Trophoblast cell (in vitro differentiated cells and primary cell): ENCODE measurements at regions not wholly inside any gene's neighbourhood (a gene's known extent, or its start where the extent isn't known, plus 50 kb on each side); places are given as distances from the start of the nearest gene placed in this dataset.
"Not testable (repeated sequence)": the region's sequence is repeated elsewhere in the genome, so short reads cannot be mapped to it uniquely, and the experiment has no call there.

Experiments
- DNase-seq, 2 donors: peaks; one replicate each; pipeline ENCODE4 v3.0.0-alpha.2; 2016
- H2AFZ ChIP-seq: 2 replicates; pipeline ENCODE4 v1.6.1; 2013; ENCODE audit warnings: low read length, moderate library complexity, mild to moderate bottlenecking; ENCODE audit not compliant: insufficient read depth, poor library complexity
- H2AK5ac ChIP-seq: 2 replicates; pipeline ENCODE4 v1.6.1; 2013; ENCODE audit warnings: mild to moderate bottlenecking, low read length
- H2BK120ac ChIP-seq: 2 replicates; pipeline ENCODE4 v1.6.1; 2013; ENCODE audit warnings: low read length, mild to moderate bottlenecking, moderate library complexity; ENCODE audit not compliant: insufficient read depth, poor library complexity
- H2BK12ac ChIP-seq: 2 replicates; pipeline ENCODE4 v1.6.1; 2013; ENCODE audit warnings: mild to moderate bottlenecking, low read length, moderate library complexity
- H2BK5ac ChIP-seq: 2 replicates; pipeline ENCODE4 v1.6.1; 2013; ENCODE audit warnings: low read length, low read depth, moderate library complexity, mild to moderate bottlenecking; ENCODE audit not compliant: poor library complexity
- H3K14ac ChIP-seq: 2 replicates; pipeline ENCODE4 v1.6.1; 2013; ENCODE audit warnings: mild to moderate bottlenecking, low read length
- H3K18ac ChIP-seq: 2 replicates; pipeline ENCODE4 v1.6.1; 2013; ENCODE audit warnings: mild to moderate bottlenecking, low read length
- H3K23ac ChIP-seq: 2 replicates; pipeline ENCODE4 v1.6.1; 2013; ENCODE audit warnings: low read length
- H3K27ac ChIP-seq: 2 replicates; pipeline ENCODE4 v1.5.1; 2013; ENCODE audit warnings: low read depth, mild to moderate bottlenecking, inconsistent platforms, low read length, moderate library complexity
- H3K27me3 ChIP-seq: 2 replicates; pipeline ENCODE4 v1.6.1; 2013; ENCODE audit warnings: inconsistent platforms, mild to moderate bottlenecking, low read length, moderate library complexity; ENCODE audit not compliant: insufficient read depth
- H3K36me3 ChIP-seq, 2 experiments: 1 replicate in 1 of 2; 2 replicates in 1 of 2; pipeline ENCODE4 v1.6.1; 2013; ENCODE audit warnings: low read length in 2 of 2, mild to moderate bottlenecking in 2 of 2, moderate library complexity in 1 of 2; ENCODE audit not compliant: insufficient read depth in 2 of 2, control insufficient read depth in 1 of 2
- H3K4ac ChIP-seq: 2 replicates; pipeline ENCODE4 v1.6.1; 2013; ENCODE audit warnings: low read depth, mild to moderate bottlenecking, low read length, moderate library complexity
- H3K4me1 ChIP-seq, 2 experiments: 1 replicate in 1 of 2; 2 replicates in 1 of 2; pipeline ENCODE4 v1.6.1; 2013; ENCODE audit warnings: low read length in 2 of 2, mild to moderate bottlenecking in 2 of 2, moderate library complexity in 1 of 2; ENCODE audit not compliant: insufficient read depth in 2 of 2, control insufficient read depth in 1 of 2
- H3K4me2 ChIP-seq: 2 replicates; pipeline ENCODE4 v1.6.1; 2013; ENCODE audit warnings: inconsistent platforms, mild to moderate bottlenecking, low read length, moderate library complexity
- H3K4me3 ChIP-seq: 2 replicates; pipeline ENCODE4 v1.5.1; 2013; ENCODE audit warnings: mild to moderate bottlenecking, low read depth, low read length, inconsistent platforms
- H3K79me1 ChIP-seq: one replicate; pipeline ENCODE4 v1.6.1; 2013; ENCODE audit warnings: low read length
- H3K79me2 ChIP-seq: 2 replicates; pipeline ENCODE4 v1.6.1; 2013; ENCODE audit warnings: low read length, mild to moderate bottlenecking; ENCODE audit not compliant: control insufficient read depth, insufficient read depth, poor library complexity
- H3K9ac ChIP-seq: 2 replicates; pipeline ENCODE4 v1.6.1; 2013; ENCODE audit warnings: mild to moderate bottlenecking, low read length
- H3K9me3 ChIP-seq: 2 replicates; pipeline ENCODE4 v1.6.1; 2013; ENCODE audit warnings: low read depth, mild to moderate bottlenecking, control low read depth, inconsistent platforms, low read length; ENCODE audit not compliant: insufficient read depth
- H4K12ac ChIP-seq: 2 replicates; pipeline ENCODE4 v1.6.1; 2013; ENCODE audit warnings: low read depth, mild to moderate bottlenecking, low read length, moderate library complexity
- H4K8ac ChIP-seq: 2 replicates; pipeline ENCODE4 v1.6.1; 2013; ENCODE audit warnings: low read depth, mild to moderate bottlenecking, low read length, moderate library complexity
- H4K91ac ChIP-seq: one replicate; pipeline ENCODE4 v1.6.1; 2013; ENCODE audit warnings: low read depth, mild to moderate bottlenecking, low read length, moderate library complexity
- WGBS: extraction: QIAGEN DNeasy Blood & Tissue Kit; methylation state at CpG from one replicate; pipeline ENCODE4 v1.1.7; 2013; ENCODE audit warnings: missing lambda C conversion rate; ENCODE audit not compliant: insufficient read length, insufficient coverage; ENCODE audit errors: extremely low coverage; 5-methylcytosine and 5-hydroxymethylcytosine counted together

GRCh38 chr7:149966444-149966843, 92.7 kb downstream of the ATP6V0E2 start:
- H2AK5ac ChIP-seq, H3K9me3 ChIP-seq, H3K36me3 ChIP-seq, H3K18ac ChIP-seq, H3K4me3 ChIP-seq, H3K23ac ChIP-seq, H2BK120ac ChIP-seq, H2AFZ ChIP-seq, H3K14ac ChIP-seq, H4K8ac ChIP-seq, H3K4ac ChIP-seq, H3K4me2 ChIP-seq, H2BK12ac ChIP-seq, H2BK5ac ChIP-seq, DNase-seq, H3K4me1 ChIP-seq, H3K27me3 ChIP-seq, H3K79me1 ChIP-seq, H3K27ac ChIP-seq, H3K9ac ChIP-seq, H3K79me2 ChIP-seq, H4K91ac ChIP-seq, H4K12ac ChIP-seq: not testable (repeated sequence)
- no CpG with 5 or more reads among the region's 2 CpGs for whole genome bisulfite sequencing

GRCh38 chr7:149972977-149973376, 99.2 kb downstream of the ATP6V0E2 start:
- not testable (repeated sequence) for H3K18ac ChIP-seq, H3K9me3 ChIP-seq, H3K4me2 ChIP-seq, H4K12ac ChIP-seq, H3K27me3 ChIP-seq, H3K36me3 ChIP-seq, H2BK12ac ChIP-seq, H2AFZ ChIP-seq, H2BK120ac ChIP-seq, DNase-seq, H3K23ac ChIP-seq, H3K79me1 ChIP-seq, H3K9ac ChIP-seq, H2BK5ac ChIP-seq, H3K14ac ChIP-seq, H3K79me2 ChIP-seq, H3K4me3 ChIP-seq, H2AK5ac ChIP-seq, H4K91ac ChIP-seq, H3K4ac ChIP-seq, H3K27ac ChIP-seq, H4K8ac ChIP-seq, H3K4me1 ChIP-seq
- WGBS, result no CpG with 5 or more reads among the region's 10 CpGs

DNA sequence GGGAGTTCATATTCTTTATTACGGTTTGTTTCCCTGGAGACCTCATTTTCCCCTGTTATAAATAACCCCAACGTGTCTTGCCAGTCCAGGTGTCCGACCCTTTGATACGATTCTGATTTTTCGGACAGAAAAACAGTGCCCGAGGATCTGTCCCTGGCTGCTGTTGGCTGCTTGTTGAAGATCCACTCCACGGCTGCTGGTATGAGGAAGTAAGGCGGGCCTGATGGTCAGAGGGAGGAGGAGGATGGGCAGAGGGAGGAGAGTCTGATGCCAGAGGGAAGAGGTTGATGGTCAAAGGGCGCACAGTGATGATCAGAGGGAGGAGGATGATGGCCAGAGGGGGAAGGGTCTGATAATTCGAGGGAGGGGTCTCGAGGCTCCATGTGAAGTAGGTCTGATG, 99.9 kb downstream of the ATP6V0E2 start:
- not testable (repeated sequence) for H3K23ac ChIP-seq, H3K27ac ChIP-seq, H3K14ac ChIP-seq, H3K4ac ChIP-seq, H3K9ac ChIP-seq, H3K36me3 ChIP-seq, H4K8ac ChIP-seq, H4K91ac ChIP-seq, H3K79me1 ChIP-seq, H4K12ac ChIP-seq, H3K18ac ChIP-seq, H2BK120ac ChIP-seq, H3K27me3 ChIP-seq, DNase-seq, H3K4me1 ChIP-seq, H2AFZ ChIP-seq, H3K4me2 ChIP-seq, H2AK5ac ChIP-seq, H2BK5ac ChIP-seq, H2BK12ac ChIP-seq, H3K9me3 ChIP-seq, H3K4me3 ChIP-seq, H3K79me2 ChIP-seq
- WGBS, result no CpG with 5 or more reads among the region's 11 CpGs

- H2AK5ac ChIP-seq, H3K18ac ChIP-seq, DNase-seq, H3K4ac ChIP-seq, H3K4me1 ChIP-seq, H2BK120ac ChIP-seq, H3K9me3 ChIP-seq, H2BK12ac ChIP-seq, H3K4me3 ChIP-seq, H3K79me1 ChIP-seq, H2AFZ ChIP-seq, H2BK5ac ChIP-seq, H4K8ac ChIP-seq, H4K91ac ChIP-seq, H3K27me3 ChIP-seq, H3K9ac ChIP-seq, H3K14ac ChIP-seq, H3K27ac ChIP-seq, H3K23ac ChIP-seq, H3K4me2 ChIP-seq, H3K79me2 ChIP-seq, H3K36me3 ChIP-seq, H4K12ac ChIP-seq: not testable (repeated sequence)
- WGBS, result no CpG with 5 or more reads among the region's 4 CpGs
Measured at GRCh38 chr7:149975608-149976007, 101.8 kb downstream of the ATP6V0E2 start.
